ENCODE measurements at regions not wholly inside any gene's neighbourhood (a gene's known extent, or its start where the extent isn't known, plus 50 kb on each side); places are given as distances from the start of the nearest gene placed in this dataset.

DNA sequence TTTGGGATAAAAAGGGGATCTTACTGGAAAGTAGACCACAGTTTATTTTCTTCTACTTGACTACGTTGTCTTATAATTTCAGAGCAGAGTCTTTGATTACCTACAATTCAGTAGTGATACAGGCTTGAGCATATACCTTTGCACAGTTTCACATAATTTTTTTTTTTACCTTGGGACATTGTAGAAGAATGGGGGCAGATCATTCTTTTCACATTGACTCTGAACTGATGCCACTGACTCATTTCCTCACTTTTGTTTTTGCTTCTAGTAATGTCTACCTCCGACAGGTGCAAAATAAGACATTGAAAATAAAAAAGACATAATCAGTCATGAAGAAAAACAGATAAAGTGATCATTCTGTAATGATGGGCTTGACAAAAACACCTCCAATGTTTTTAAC lies 688.3 kb upstream of the CHORDC1 start:
- Mint-ChIP-seq H3K27ac (ENCODE audit: unreplicated experiment) (no peak overlapping the region), H3K4me3 (ENCODE audit: unreplicated experiment) (no peak overlapping the region), H3K27me3 (ENCODE audit: insufficient read depth, unreplicated experiment) (peaks cover 10% of the 10 kb centered on the region), H3K4me1 (ENCODE audit: low read depth, unreplicated experiment) (no peaks in the 10 kb centered on the region), H3K36me3 (ENCODE audit: insufficient read depth, unreplicated experiment) (no peaks in the 10 kb centered on the region), H3K9me3 (ENCODE audit: unreplicated experiment) (no peaks in the 10 kb centered on the region)
- ChIA-PET POLR2A (no interaction called here), CTCF (no interaction called here)
- TF ChIP-seq, protein P1, sequence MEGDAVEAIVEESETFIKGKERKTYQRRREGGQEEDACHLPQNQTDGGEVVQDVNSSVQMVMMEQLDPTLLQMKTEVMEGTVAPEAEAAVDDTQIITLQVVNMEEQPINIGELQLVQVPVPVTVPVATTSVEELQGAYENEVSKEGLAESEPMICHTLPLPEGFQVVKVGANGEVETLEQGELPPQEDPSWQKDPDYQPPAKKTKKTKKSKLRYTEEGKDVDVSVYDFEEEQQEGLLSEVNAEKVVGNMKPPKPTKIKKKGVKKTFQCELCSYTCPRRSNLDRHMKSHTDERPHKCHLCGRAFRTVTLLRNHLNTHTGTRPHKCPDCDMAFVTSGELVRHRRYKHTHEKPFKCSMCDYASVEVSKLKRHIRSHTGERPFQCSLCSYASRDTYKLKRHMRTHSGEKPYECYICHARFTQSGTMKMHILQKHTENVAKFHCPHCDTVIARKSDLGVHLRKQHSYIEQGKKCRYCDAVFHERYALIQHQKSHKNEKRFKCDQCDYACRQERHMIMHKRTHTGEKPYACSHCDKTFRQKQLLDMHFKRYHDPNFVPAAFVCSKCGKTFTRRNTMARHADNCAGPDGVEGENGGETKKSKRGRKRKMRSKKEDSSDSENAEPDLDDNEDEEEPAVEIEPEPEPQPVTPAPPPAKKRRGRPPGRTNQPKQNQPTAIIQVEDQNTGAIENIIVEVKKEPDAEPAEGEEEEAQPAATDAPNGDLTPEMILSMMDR (IDR thresholded peaks at IDR 0.05; ENCODE audit: insufficient read depth in 1 of 2, low read depth in 1 of 2, low read length in 1 of 2, severe bottlenecking in 1 of 2, unreplicated experiment in 1 of 2): no peak
- intact Hi-C loops (cut with micrococcal nuclease; ENCODE audit: unreplicated experiment): no loop called here
- H3K9me3 ChIP-seq: no peaks in the 10 kb centered on the region
- no peaks in the 10 kb centered on the region for H3K4me1 ChIP-seq
- H3K4me3 ChIP-seq (ENCODE audit: low read depth, low read length): no peak overlapping the region
- DNase-seq: no peak
- no peaks in the 10 kb centered on the region for H3K36me3 ChIP-seq (ENCODE audit: control insufficient read depth, insufficient read depth, low read length)
- no TSS peak for BruUV-seq (replicated peaks)
- H3K27me3 ChIP-seq (replicated peaks; ENCODE audit: control insufficient read depth, insufficient read depth, low read length): no peaks in the 10 kb centered on the region

DNA sequence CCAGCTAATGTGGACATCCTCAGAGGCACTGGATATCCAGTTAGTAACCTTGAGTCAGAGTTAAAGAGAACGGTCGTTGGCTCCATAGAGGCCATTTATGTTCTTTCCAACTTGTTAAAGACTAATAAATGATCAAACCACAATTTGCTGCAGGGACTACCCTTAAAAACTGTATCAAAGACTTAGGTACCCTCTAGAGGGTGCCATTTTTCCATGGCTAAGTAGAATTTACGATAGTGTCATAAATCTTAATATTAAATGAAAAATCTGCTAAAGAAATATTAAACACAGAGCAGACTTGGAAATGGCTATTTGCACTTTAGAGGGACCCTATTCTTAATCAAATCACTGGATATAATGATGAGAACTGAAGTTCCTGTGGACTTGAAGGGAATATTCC lies 685.2 kb upstream of the CHORDC1 start:
- ChIA-PET POLR2A (no interaction called here), CTCF (no interaction called here)
- no peak overlapping the region for H3K4me3 ChIP-seq (ENCODE audit: low read depth, low read length)
- TF ChIP-seq, protein P1 (IDR thresholded peaks at IDR 0.05; ENCODE audit: insufficient read depth in 1 of 2, low read depth in 1 of 2, low read length in 1 of 2, severe bottlenecking in 1 of 2, unreplicated experiment in 1 of 2): no peak
- Mint-ChIP-seq H3K27me3 (ENCODE audit: insufficient read depth, unreplicated experiment) (peaks cover 10% of the 10 kb centered on the region), H3K27ac (ENCODE audit: unreplicated experiment) (no peak overlapping the region), H3K9me3 (ENCODE audit: unreplicated experiment) (no peaks in the 10 kb centered on the region), H3K4me1 (ENCODE audit: low read depth, unreplicated experiment) (no peaks in the 10 kb centered on the region), H3K36me3 (ENCODE audit: insufficient read depth, unreplicated experiment) (no peaks in the 10 kb centered on the region), H3K4me3 (ENCODE audit: unreplicated experiment) (no peak overlapping the region)
- H3K4me1 ChIP-seq: no peaks in the 10 kb centered on the region
- no peaks in the 10 kb centered on the region for H3K27me3 ChIP-seq (replicated peaks; ENCODE audit: control insufficient read depth, insufficient read depth, low read length)
- no peak for DNase-seq
- BruUV-seq (replicated peaks): no TSS peak
- no peaks in the 10 kb centered on the region for H3K9me3 ChIP-seq
- no peaks in the 10 kb centered on the region for H3K36me3 ChIP-seq (ENCODE audit: control insufficient read depth, insufficient read depth, low read length)
- intact Hi-C loops (cut with micrococcal nuclease; ENCODE audit: unreplicated experiment): loop anchor here (1.0 kb wide), 1 partner anchor 340 kb away; no protein-coding TSS in a partner anchor

DNA sequence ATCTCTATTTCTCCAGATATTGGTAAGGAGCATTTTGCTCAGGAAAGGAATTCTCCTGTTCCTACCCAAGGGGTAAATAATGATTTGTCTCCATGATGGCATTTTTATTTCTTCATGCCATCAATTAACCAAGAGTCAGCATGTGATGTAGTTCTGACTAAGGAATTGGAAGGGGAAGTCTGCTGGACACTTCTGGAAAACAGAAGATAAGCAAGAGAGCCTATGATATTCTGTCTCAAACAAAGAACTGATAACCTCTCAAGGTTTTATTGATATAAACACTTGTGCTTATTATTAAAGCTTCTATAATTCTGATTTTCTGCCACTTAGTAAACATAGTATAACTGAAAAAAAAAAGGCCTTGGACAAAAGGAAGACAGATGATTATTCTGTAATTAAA lies 673.0 kb upstream of the CHORDC1 start:
- no peaks in the 10 kb centered on the region for H3K27me3 ChIP-seq (replicated peaks; ENCODE audit: control insufficient read depth, insufficient read depth, low read length)
- no peak overlapping the region for H3K4me3 ChIP-seq (ENCODE audit: low read depth, low read length)
- no peaks in the 10 kb centered on the region for H3K4me1 ChIP-seq
- ChIA-PET CTCF (no interaction called here), POLR2A (no interaction called here)
- no peak overlapping the region for H3K4me3 Mint-ChIP-seq (ENCODE audit: unreplicated experiment)
- TF ChIP-seq, protein P1 (IDR thresholded peaks at IDR 0.05; ENCODE audit: insufficient read depth in 1 of 2, low read depth in 1 of 2, low read length in 1 of 2, severe bottlenecking in 1 of 2, unreplicated experiment in 1 of 2): no peak
- H3K4me1 Mint-ChIP-seq (ENCODE audit: low read depth, unreplicated experiment): no peaks in the 10 kb centered on the region
- no peak for DNase-seq
- intact Hi-C loops (cut with micrococcal nuclease; ENCODE audit: unreplicated experiment): no loop called here
- H3K36me3 ChIP-seq (ENCODE audit: control insufficient read depth, insufficient read depth, low read length): no peaks in the 10 kb centered on the region
- H3K36me3 Mint-ChIP-seq (ENCODE audit: insufficient read depth, unreplicated experiment): no peaks in the 10 kb centered on the region
- no peaks in the 10 kb centered on the region for H3K9me3 Mint-ChIP-seq (ENCODE audit: unreplicated experiment)
- BruUV-seq (replicated peaks): no TSS peak
- no peak overlapping the region for H3K27ac Mint-ChIP-seq (ENCODE audit: unreplicated experiment)
- no peaks in the 10 kb centered on the region for H3K9me3 ChIP-seq
- peaks cover 3% of the 10 kb centered on the region for H3K27me3 Mint-ChIP-seq (ENCODE audit: insufficient read depth, unreplicated experiment)

Data from Caco-2 (cell line).